Neural cell (in vitro differentiated cells): ENCODE measurements at regions not wholly inside any gene's neighbourhood (a gene's known extent, or its start where the extent isn't known, plus 50 kb on each side); places are given as distances from the start of the nearest gene placed in this dataset.

Experiments
- H2AFZ ChIP-seq: fragments of 200-600, 300-800 bp; sonication (generic), shearing (Covaris generic); 2 replicates; pipeline ENCODE4 v1.6.0; 2014; ENCODE audit warnings: low read depth, mild to moderate bottlenecking, antibody characterized with exemption, low read length, moderate library complexity
- H3F3A ChIP-seq: fragments of 200-600 bp; shearing (Covaris generic); 2 replicates; pipeline ENCODE4 v1.6.1; 2016; ENCODE audit warnings: mild to moderate bottlenecking, moderate library complexity, mixed read lengths, antibody characterized with exemption, low read length; ENCODE audit not compliant: insufficient read depth, poor library complexity, severe bottlenecking
- H3K27ac ChIP-seq: fragments of 200-600, 300-800 bp; sonication (generic), shearing (Covaris generic); 2 replicates; pipeline ENCODE4 v1.5.1; 2014; ENCODE audit warnings: mild to moderate bottlenecking, low read length, moderate library complexity
- H3K27me3 ChIP-seq: fragments of 300-800, 200-600 bp; sonication (generic), shearing (Covaris generic); 2 replicates; pipeline ENCODE4 v1.6.0; 2014; ENCODE audit warnings: mild to moderate bottlenecking, low read depth, low read length, moderate library complexity; ENCODE audit not compliant: insufficient read depth
- H3K36me3 ChIP-seq: fragments of 300-800, 200-600 bp; sonication (generic), shearing (Covaris generic); 2 replicates; pipeline ENCODE4 v1.5.1; 2014; ENCODE audit warnings: mild to moderate bottlenecking, antibody characterized with exemption, low read length, moderate library complexity; ENCODE audit not compliant: insufficient read depth
- H3K4me2 ChIP-seq: fragments of 300-800, 200-600 bp; sonication (generic), shearing (Covaris generic); 2 replicates; pipeline ENCODE4 v1.6.0; 2014; ENCODE audit warnings: mild to moderate bottlenecking, low read length
- H3K4me3 ChIP-seq: fragments of 300-800, 200-600 bp; sonication (generic), shearing (Covaris generic); 2 replicates; pipeline ENCODE4 v1.5.1; 2014; ENCODE audit warnings: mild to moderate bottlenecking, low read length, moderate library complexity
- H3K79me2 ChIP-seq: fragments of 200-600 bp; shearing (Covaris generic); replicated peaks from 2 replicates; pipeline ENCODE4 v1.6.0; 2014; ENCODE audit warnings: mild to moderate bottlenecking, low read length, moderate library complexity; ENCODE audit not compliant: insufficient read depth
- H3K9ac ChIP-seq: fragments of 300-800, 200-600 bp; sonication (generic), shearing (Covaris generic); 2 replicates; pipeline ENCODE4 v1.6.1; 2016; ENCODE audit warnings: mild to moderate bottlenecking, low read length, mixed read lengths
- H3K9me2 ChIP-seq: fragments of 200-600 bp; shearing (Covaris generic); 2 replicates; pipeline ENCODE4 v1.6.1; 2016; ENCODE audit warnings: mild to moderate bottlenecking, low read length, mixed read lengths; ENCODE audit not compliant: insufficient read depth
- H3K9me3 ChIP-seq: fragments of 200-600, 300-800 bp; sonication (generic), shearing (Covaris generic); 2 replicates; pipeline ENCODE4 v1.6.1; 2016; ENCODE audit warnings: mild to moderate bottlenecking, mixed run types, low read length, moderate library complexity, mixed read lengths
- H4K20me1 ChIP-seq: fragments of 200-600 bp; shearing (Covaris generic); 2 replicates; pipeline ENCODE4 v1.6.1; 2016; ENCODE audit warnings: mild to moderate bottlenecking, mixed run types; ENCODE audit not compliant: insufficient read depth
- EP300 ChIP-seq: fragments of 450-650 bp; conservative IDR thresholded peaks from 2 replicates; pipeline ENCODE4 v1.6.1; 2014; ENCODE audit warnings: antibody characterized with exemption, mild to moderate bottlenecking, moderate library complexity; ENCODE audit not compliant: poor library complexity, severe bottlenecking
- EZH2 ChIP-seq: fragments of 200-600, 300-800 bp; shearing (Covaris generic), sonication (generic); IDR thresholded peaks from 2 replicates; pipeline ENCODE4 v1.6.1; 2014; ENCODE audit warnings: antibody characterized with exemption, low read length, borderline replicate concordance, mild to moderate bottlenecking; ENCODE audit not compliant: insufficient read depth, poor library complexity, severe bottlenecking
- MXI1 ChIP-seq: fragments of 450-650 bp; conservative IDR thresholded peaks from 2 replicates; pipeline ENCODE4 v1.6.1; 2014; ENCODE audit warnings: antibody characterized with exemption, mild to moderate bottlenecking; ENCODE audit not compliant: poor library complexity, severe bottlenecking
- POLR2AphosphoS5 ChIP-seq: IDR thresholded peaks from 2 replicates; pipeline ENCODE4 v1.6.1; 2012
- RAD21 ChIP-seq: fragments of 450-650 bp; conservative IDR thresholded peaks from 2 replicates; pipeline ENCODE4 v1.6.1; 2014; ENCODE audit warnings: antibody characterized with exemption, mild to moderate bottlenecking, moderate library complexity
- SMC3 ChIP-seq: fragments of 450-650 bp; conservative IDR thresholded peaks from 2 replicates; pipeline ENCODE4 v1.6.1; 2014; ENCODE audit warnings: antibody characterized with exemption, mild to moderate bottlenecking, moderate library complexity; ENCODE audit not compliant: poor library complexity
- TAF1 ChIP-seq: IDR thresholded peaks from 2 replicates; pipeline ENCODE4 v1.6.1; 2012; ENCODE audit warnings: low read depth
- TF ChIP-seq, protein P1 (sequence below): fragments of 450-650 bp; IDR thresholded peaks from 2 replicates; pipeline ENCODE4 v1.5.1; 2014; ENCODE audit warnings: antibody characterized with exemption, mild to moderate bottlenecking, moderate library complexity; ENCODE audit not compliant: poor library complexity, severe bottlenecking
- TF ChIP-seq, protein P2 (sequence below): IDR thresholded peaks from 2 replicates; pipeline ENCODE4 v1.6.1; 2012; ENCODE audit warnings: borderline replicate concordance

DNA sequence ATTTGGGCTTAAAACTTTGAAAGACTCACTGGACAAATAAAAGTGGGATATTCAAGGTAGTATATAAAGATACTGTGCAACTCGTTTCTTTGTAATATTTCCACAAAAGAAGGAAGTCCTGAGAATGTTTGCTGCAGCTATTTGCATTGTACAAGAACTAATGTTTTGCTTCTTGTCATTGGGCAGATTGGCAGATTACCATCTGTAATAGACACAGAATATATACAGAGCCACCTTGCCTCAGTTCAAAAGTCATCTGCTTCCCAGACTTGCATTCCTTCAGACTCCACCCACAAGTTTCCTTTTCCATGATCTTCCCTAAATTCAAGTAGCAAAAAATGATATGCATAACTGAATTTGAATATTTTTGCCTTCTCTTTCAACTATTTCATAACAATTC lies 145.1 kb downstream of the EFNB2 start:
- no peaks in the 10 kb centered on the region for H3K9me2 ChIP-seq
- H3K36me3 ChIP-seq: no peaks in the 10 kb centered on the region
- H3F3A ChIP-seq: no peaks in the 10 kb centered on the region
- TF ChIP-seq SMC3 (no peak), POLR2AphosphoS5 (no peak), MXI1 (no peak), RAD21 (no peak), EP300 (no peak), EZH2 (no peak), TAF1 (no peak)
- TF ChIP-seq, protein P1, sequence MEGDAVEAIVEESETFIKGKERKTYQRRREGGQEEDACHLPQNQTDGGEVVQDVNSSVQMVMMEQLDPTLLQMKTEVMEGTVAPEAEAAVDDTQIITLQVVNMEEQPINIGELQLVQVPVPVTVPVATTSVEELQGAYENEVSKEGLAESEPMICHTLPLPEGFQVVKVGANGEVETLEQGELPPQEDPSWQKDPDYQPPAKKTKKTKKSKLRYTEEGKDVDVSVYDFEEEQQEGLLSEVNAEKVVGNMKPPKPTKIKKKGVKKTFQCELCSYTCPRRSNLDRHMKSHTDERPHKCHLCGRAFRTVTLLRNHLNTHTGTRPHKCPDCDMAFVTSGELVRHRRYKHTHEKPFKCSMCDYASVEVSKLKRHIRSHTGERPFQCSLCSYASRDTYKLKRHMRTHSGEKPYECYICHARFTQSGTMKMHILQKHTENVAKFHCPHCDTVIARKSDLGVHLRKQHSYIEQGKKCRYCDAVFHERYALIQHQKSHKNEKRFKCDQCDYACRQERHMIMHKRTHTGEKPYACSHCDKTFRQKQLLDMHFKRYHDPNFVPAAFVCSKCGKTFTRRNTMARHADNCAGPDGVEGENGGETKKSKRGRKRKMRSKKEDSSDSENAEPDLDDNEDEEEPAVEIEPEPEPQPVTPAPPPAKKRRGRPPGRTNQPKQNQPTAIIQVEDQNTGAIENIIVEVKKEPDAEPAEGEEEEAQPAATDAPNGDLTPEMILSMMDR: no peak
- TF ChIP-seq, protein P2, sequence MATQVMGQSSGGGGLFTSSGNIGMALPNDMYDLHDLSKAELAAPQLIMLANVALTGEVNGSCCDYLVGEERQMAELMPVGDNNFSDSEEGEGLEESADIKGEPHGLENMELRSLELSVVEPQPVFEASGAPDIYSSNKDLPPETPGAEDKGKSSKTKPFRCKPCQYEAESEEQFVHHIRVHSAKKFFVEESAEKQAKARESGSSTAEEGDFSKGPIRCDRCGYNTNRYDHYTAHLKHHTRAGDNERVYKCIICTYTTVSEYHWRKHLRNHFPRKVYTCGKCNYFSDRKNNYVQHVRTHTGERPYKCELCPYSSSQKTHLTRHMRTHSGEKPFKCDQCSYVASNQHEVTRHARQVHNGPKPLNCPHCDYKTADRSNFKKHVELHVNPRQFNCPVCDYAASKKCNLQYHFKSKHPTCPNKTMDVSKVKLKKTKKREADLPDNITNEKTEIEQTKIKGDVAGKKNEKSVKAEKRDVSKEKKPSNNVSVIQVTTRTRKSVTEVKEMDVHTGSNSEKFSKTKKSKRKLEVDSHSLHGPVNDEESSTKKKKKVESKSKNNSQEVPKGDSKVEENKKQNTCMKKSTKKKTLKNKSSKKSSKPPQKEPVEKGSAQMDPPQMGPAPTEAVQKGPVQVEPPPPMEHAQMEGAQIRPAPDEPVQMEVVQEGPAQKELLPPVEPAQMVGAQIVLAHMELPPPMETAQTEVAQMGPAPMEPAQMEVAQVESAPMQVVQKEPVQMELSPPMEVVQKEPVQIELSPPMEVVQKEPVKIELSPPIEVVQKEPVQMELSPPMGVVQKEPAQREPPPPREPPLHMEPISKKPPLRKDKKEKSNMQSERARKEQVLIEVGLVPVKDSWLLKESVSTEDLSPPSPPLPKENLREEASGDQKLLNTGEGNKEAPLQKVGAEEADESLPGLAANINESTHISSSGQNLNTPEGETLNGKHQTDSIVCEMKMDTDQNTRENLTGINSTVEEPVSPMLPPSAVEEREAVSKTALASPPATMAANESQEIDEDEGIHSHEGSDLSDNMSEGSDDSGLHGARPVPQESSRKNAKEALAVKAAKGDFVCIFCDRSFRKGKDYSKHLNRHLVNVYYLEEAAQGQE: no peak
- H3K27me3 ChIP-seq: no peaks in the 10 kb centered on the region
- no peaks in the 10 kb centered on the region for H3K9me3 ChIP-seq
- H3K79me2 ChIP-seq: no peaks in the 10 kb centered on the region
- H2AFZ ChIP-seq: no peak overlapping the region
- no peak overlapping the region for H3K9ac ChIP-seq
- no peak overlapping the region for H3K4me3 ChIP-seq
- H3K4me2 ChIP-seq: no peak overlapping the region
- no peaks in the 10 kb centered on the region for H4K20me1 ChIP-seq
- H3K27ac ChIP-seq: no peak overlapping the region

DNA sequence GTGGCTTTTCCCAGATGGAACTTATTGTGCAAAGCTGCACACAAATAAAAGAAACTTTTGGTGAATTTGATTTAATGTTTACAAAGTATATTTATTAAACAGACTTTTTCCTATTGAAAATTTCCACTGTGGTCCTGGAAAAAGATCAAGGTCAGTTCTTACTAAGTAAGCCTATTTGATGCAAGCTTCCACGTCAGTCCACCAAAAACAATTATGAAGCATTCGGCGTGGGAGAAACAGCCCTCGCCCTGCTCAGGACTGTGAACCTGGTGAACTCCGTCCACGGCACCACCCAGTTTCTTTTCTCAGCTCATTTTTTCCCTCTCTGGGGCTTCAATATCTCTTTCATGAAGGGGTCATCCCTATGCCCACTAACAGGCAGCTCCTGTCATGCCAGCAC lies 149.8 kb downstream of the EFNB2 start:
- Histone ChIP-seq H3K79me2 (no peaks in the 10 kb centered on the region), H3K36me3 (no peaks in the 10 kb centered on the region), H3K9me3 (no peaks in the 10 kb centered on the region), H3K27ac (no peak overlapping the region), H3K4me2 (no peak overlapping the region), H4K20me1 (no peaks in the 10 kb centered on the region), H3K9ac (no peak overlapping the region), H3K9me2 (no peaks in the 10 kb centered on the region), H3K4me3 (no peak overlapping the region), H3F3A (no peaks in the 10 kb centered on the region), H3K27me3 (no peaks in the 10 kb centered on the region), H2AFZ (no peak overlapping the region)
- no peak for TF ChIP-seq TAF1
- TF ChIP-seq SMC3: no peak
- no peak for TF ChIP-seq POLR2AphosphoS5
- TF ChIP-seq, protein P1: no peak
